ENCODE measurements at regions not wholly inside any gene's neighbourhood (a gene's known extent, or its start where the extent isn't known, plus 50 kb on each side); places are given as distances from the start of the nearest gene placed in this dataset.
"Not testable (repeated sequence)": the region's sequence is repeated elsewhere in the genome, so short reads cannot be mapped to it uniquely, and the experiment has no call there.

DNA sequence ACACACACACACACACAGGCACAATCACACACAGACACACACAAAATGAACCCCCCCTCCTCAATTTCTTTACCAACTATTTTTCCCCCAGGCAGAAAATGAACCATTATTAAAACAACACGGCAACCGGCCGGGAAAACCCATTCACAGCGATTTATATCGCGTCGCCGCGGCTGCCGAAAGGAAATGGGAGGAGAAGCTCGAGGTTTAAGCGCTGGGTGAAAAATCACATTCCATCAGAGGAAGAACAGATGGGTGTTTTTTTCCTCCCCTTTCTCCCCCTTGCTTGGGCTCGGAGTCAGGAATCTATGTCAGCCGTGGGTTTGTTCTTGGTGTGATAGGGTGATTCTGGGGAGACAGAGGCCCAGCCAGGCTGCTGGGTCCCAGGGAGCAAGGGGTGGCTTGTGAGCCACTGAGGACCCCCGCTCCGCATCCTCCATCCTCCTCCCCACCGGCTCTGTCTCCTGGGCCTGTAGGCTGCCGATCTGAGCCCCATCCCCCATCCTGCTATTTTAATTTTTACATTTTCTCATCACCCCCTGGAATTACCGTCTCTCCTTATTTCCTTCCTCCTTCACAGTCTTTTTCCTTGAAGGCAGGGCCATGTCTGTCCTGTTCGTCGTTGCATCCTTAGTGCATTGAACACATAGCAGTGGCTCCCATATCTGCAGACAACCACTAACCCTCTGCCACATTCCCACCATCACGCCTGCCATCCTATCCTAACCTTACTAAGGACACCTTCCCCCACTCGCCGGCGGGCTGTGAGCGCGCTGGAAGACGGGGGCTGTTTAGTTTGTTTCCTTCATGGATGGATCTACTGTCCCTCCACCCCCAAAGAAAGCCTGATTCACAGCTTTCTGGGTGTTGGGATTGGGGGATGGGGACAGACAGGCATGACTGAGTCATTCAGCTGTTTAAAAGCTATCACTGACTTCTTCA lies 137.7 kb downstream of the CRLF3 start:
- H2AFZ ChIP-seq (ENCODE audit: low read length); FAIRE-seq; H3K27me3 ChIP-seq (ENCODE audit: control insufficient read depth in 1 of 2, insufficient read depth in 2 of 2, low read length in 2 of 2); H3K9me3 ChIP-seq (ENCODE audit: low read length); H3K27ac ChIP-seq (ENCODE audit: extremely low read length, insufficient read depth, low read length); in situ Hi-C loops (cut with HindIII; ENCODE audit: extremely low pct_ligation_motif_present, low pct_unique_long_range_greater_than_20kb); CTCF ChIA-PET (ENCODE audit: low intra/inter-chr PET ratio, low total read pairs); BruUV-seq (replicated peaks); H3K4me1 ChIP-seq (ENCODE audit: insufficient read depth, low read length); DNase-seq (ENCODE audit: low spot score); H4K20me1 ChIP-seq (ENCODE audit: insufficient read depth, low read length); H3K79me2 ChIP-seq (ENCODE audit: insufficient read depth, low read length); H3K4me2 ChIP-seq (ENCODE audit: low read depth, low read length); POLR2A ChIA-PET; H3K4me3 ChIP-seq (replicated peaks in 1 of 3; ENCODE audit: insufficient read depth in 1 of 3, low read depth in 2 of 3, low read length in 3 of 3); H3K9ac ChIP-seq (ENCODE audit: insufficient read depth, low read depth, low read length); ATAC-seq; intact Hi-C loops (cut with micrococcal nuclease; ENCODE audit: unreplicated experiment); H3K36me3 ChIP-seq (replicated peaks in 1 of 2; ENCODE audit: control insufficient read depth in 1 of 2, insufficient read depth in 2 of 2, low read length in 2 of 2): not testable (repeated sequence)
- 67% methylated on average over 26 of the region's 28 CpGs for WGBS (ENCODE audit: low lambda C conversion rate)

DNA sequence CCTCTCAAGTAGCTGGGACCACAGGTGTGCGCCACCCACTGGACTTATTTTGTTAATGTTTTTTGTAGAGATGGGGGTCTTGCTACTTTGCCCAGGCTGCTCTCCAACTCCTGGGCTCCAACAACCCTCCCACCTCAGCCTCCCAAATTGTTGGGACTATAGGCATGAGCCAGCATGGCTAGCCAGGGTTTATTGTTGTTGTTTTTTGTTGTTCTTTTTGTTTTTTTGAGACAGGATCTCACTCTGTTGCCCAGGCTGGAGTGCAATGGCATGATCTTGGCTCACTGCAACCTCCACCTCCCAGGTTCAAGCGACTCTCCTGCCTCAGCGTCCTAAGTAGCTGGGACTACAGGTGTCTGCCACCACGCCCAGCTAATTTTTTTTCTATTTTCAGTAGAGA lies 142.2 kb downstream of the CRLF3 start:
- CTCF ChIA-PET (ENCODE audit: low intra/inter-chr PET ratio, low total read pairs); ATAC-seq; intact Hi-C loops (cut with micrococcal nuclease; ENCODE audit: unreplicated experiment); in situ Hi-C loops (cut with HindIII; ENCODE audit: extremely low pct_ligation_motif_present, low pct_unique_long_range_greater_than_20kb); H3K36me3 ChIP-seq (replicated peaks in 1 of 2; ENCODE audit: control insufficient read depth in 1 of 2, insufficient read depth in 2 of 2, low read length in 2 of 2); H3K79me2 ChIP-seq (ENCODE audit: insufficient read depth, low read length); POLR2A ChIA-PET; H3K4me3 ChIP-seq (replicated peaks in 1 of 3; ENCODE audit: insufficient read depth in 1 of 3, low read depth in 2 of 3, low read length in 3 of 3); H2AFZ ChIP-seq (ENCODE audit: low read length); H3K4me1 ChIP-seq (ENCODE audit: insufficient read depth, low read length); H3K27ac ChIP-seq (ENCODE audit: extremely low read length, insufficient read depth, low read length); H3K27me3 ChIP-seq (ENCODE audit: control insufficient read depth in 1 of 2, insufficient read depth in 2 of 2, low read length in 2 of 2); H4K20me1 ChIP-seq (ENCODE audit: insufficient read depth, low read length); H3K9me3 ChIP-seq (ENCODE audit: low read length); H3K9ac ChIP-seq (ENCODE audit: insufficient read depth, low read depth, low read length); BruUV-seq (replicated peaks); DNase-seq (ENCODE audit: low spot score); FAIRE-seq; H3K4me2 ChIP-seq (ENCODE audit: low read depth, low read length): not testable (repeated sequence)
- TF ChIP-seq ZNF121 (CRISPR knock-in tag; IDR thresholded peaks at IDR 0.05): 0 out of 2 replicates have a peak, but pooled peaks have one; percentile 31
- WGBS (ENCODE audit: low lambda C conversion rate): 56% methylated on average over 3 of the region's 4 CpGs

- ATAC-seq; H3K9ac ChIP-seq (ENCODE audit: insufficient read depth, low read depth, low read length); CTCF ChIA-PET (ENCODE audit: low intra/inter-chr PET ratio, low total read pairs); H3K79me2 ChIP-seq (ENCODE audit: insufficient read depth, low read length); H3K4me2 ChIP-seq (ENCODE audit: low read depth, low read length); BruUV-seq (replicated peaks); H2AFZ ChIP-seq (ENCODE audit: low read length); H3K4me1 ChIP-seq (ENCODE audit: insufficient read depth, low read length); H3K27me3 ChIP-seq (ENCODE audit: control insufficient read depth in 1 of 2, insufficient read depth in 2 of 2, low read length in 2 of 2); DNase-seq (ENCODE audit: low spot score); FAIRE-seq; H3K9me3 ChIP-seq (ENCODE audit: low read length); H3K4me3 ChIP-seq (replicated peaks in 1 of 3; ENCODE audit: insufficient read depth in 1 of 3, low read depth in 2 of 3, low read length in 3 of 3); in situ Hi-C loops (cut with HindIII; ENCODE audit: extremely low pct_ligation_motif_present, low pct_unique_long_range_greater_than_20kb); H3K27ac ChIP-seq (ENCODE audit: extremely low read length, insufficient read depth, low read length); intact Hi-C loops (cut with micrococcal nuclease; ENCODE audit: unreplicated experiment); H3K36me3 ChIP-seq (replicated peaks in 1 of 2; ENCODE audit: control insufficient read depth in 1 of 2, insufficient read depth in 2 of 2, low read length in 2 of 2); H4K20me1 ChIP-seq (ENCODE audit: insufficient read depth, low read length); POLR2A ChIA-PET: not testable (repeated sequence)
- WGBS (ENCODE audit: low lambda C conversion rate): 44% methylated on average over 5 of the region's 5 CpGs
Observed at GRCh38 chr17:30680681-30681080, 143.8 kb downstream of the CRLF3 start.
